Brain pericyte (primary cell): ENCODE measurements at regions not wholly inside any gene's neighbourhood (a gene's known extent, or its start where the extent isn't known, plus 50 kb on each side); places are given as distances from the start of the nearest gene placed in this dataset.

ENCODE experiments used
- DNase-seq: peaks from one replicate; pipeline ENCODE4 v3.0.0-alpha.2; 2012; ENCODE audit warnings: low read depth, low spot score

DNA sequence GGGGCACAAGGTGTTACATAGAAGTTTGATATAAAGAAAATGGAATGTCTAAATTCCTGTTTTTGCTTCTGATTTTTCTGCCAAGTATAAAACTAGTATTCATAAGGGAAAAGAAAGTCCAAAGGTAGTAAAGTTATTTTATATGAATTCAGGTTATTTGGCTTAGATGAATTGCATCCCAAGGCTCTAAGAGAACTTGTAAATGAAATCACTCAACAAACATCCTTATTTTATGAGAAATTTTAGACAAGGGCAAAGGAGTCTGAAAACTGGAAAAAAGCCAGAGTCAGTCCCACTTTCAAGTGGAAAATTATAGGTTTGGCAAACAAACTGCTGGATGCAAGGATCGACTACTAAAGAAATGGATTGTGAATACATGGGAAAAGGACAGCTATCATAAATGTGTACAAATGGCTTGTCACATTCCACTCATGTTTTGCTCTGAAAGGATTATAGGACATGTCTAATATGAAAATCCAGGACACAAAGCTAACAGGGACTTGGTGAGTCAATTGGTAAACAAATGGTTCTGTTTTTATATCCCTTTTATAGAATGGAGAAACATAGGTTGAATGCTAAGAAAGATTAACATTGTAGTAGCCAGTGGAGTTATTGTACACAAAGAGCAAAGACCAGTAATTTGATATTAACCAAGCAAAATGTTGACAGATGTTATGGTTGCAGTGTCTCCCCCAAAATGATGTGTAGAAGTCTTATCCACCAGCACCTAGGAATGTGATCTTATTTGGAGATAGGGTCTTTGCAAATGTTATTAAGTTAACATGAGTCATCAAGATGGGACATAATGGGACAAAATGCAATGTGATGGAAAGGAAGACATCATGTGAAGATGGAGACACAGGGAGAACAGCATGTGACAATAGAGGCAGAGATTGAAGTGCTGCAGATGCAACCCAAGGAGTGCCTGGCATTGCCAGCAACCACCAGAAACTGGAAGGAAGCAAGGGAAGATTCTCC, 495.7 kb downstream of the TLE1 start:
- DNase-seq = no peak

DNA sequence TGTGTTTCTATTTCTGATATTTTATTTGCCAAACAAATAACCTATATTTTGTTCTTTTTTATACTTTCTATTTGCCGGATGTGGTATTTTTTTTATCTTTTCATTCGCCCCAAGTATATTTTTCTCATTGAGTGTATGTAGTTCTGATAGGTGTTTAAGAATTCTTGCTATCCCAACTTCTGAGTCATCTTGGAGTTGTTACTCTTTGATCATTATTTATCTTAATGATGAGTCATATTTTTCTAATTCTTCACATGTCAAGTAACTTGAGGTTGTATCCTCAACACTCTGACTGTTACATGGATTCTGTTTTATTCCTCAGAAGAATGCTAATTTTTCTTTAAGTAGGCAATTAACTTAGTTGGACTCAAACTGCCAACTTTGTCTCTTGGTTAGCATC, 498.1 kb downstream of the TLE1 start:
- DNase-seq = no peak

DNA sequence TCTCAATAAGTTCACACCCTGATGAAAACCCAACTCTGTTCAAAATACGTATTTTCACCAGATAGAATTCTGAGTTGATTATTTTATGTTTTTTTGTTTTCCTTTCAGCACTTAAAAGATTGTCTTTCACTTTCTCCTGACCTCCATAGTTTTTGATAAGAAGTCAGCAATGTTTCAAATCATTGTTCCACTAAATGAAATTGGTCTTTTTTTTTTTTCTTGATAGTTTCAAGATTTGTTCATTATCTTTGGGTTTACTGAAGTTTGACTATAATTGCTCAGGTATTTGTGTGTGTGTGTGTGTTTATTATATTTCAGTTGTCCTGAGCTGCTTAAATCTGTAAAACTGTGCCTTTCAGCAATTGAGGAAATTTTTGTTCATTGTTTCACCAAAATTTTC, 498.7 kb downstream of the TLE1 start:
- DNase-seq = no peak

DNA sequence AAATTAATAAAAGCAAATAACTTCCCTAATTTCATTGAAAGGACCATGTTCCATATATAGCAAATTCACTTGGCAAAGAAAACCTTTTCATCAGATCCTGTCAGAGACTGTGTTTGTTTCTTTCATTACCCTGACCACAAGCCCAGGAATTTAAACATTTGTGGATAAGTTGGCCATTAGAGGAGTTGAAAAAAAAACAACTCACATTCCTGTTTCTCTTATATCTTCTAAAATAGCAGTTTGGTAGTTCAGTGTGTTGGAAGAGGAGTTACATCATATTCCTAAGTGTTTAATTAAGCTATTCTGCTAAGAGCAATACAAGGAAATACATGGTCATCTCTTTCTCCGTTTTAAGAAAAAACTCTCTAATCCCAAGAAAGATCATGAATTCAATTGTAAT, 505.6 kb downstream of the TLE1 start:
- DNase-seq = no peak

DNA sequence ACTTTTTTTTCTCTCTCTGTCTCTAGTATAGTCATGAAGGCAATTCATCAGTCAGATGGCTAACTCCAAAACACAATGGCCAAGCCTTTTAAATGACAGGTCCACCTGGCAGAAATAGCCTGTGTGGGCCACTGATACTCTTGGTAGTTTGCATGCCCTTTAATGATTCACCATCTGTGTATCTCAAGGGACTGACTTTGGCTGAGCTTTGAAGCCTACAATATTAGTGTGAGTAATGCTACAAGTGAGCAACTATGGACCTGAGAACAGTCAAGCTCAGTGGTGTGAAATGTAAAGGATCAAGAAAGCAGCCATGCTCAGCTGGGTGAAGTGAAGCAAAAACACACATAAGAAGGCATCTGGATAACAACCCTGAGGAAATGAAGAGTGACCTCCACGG, 506.9 kb downstream of the TLE1 start:
- peak; percentile 11 for DNase-seq

DNA sequence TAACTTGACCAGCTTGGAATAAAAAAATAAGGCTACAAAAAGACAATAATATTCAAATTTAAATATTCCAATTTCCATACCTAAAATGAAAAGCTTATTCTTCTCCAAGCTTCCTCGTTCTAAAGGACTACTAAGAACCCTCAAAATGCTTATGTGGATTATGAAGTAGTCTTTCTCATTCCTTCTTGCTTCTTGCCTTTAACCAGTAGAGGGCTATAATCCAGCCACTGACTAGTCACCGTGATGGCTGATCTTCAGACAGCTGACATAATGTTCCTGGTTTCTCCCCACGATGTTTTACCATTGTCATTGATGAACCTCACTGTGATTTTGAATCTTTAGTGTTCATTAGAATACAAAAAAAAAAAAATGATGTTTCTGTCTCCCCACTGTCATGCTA, 515.3 kb downstream of the TLE1 start:
- no peak for DNase-seq

DNA sequence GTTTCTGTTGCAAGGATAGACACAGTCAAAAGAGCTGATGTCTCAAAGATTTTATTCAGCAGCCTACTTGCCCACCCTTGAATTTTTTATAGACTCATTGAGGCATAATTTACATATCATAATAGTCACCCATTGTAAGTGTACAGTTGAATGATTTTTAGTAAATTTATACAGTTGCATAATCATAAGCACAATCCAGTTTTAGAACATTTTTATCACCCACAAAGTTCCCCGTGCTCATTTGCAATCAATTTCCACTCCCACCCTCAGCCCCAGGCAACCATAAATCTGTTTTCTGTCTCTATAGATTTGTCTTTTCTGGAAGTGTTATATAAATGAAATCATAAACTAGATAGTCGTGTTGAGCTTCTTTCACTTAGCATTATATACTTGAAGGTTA, 517.7 kb downstream of the TLE1 start:
- no peak for DNase-seq

DNA sequence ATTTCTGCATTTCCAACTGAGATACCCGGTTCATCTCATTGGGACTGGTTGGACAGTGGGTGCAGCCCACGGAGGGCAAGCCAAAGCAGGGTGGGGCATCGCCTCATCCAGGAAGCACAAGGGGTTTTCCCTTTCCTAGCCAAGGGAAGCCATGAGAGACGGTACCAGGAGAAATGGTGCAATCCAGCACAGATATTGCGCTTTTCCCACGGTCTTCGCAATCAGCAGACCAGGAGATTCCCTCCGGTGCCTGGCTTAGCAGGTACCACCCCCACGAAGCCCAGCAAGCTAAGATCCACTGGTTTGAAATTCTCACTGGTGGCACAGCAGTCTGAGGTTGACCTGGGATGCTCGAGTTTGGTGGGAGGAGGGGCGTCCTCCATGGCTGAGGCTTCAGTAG, 527.0 kb downstream of the TLE1 start:
- DNase-seq = no peak

DNA sequence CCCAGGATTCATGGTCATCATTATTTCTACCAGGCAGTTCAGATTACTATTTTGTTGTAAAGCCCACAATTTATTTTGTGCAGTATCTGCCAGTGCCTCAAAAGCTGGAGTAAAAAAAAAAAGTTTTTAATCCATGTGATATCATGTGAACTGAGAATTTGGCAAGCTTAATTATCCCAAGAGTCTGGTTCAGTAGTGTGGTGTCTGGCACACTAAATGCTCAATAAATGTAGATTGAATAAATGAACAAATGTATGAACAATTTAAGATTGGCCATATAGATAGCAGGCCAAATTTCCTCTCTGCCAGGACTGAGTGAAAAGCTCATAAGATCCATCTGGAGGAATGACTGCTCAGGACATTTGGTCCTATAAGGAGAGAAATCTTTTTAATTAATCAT, 533.0 kb downstream of the TLE1 start:
- DNase-seq = no peak

DNA sequence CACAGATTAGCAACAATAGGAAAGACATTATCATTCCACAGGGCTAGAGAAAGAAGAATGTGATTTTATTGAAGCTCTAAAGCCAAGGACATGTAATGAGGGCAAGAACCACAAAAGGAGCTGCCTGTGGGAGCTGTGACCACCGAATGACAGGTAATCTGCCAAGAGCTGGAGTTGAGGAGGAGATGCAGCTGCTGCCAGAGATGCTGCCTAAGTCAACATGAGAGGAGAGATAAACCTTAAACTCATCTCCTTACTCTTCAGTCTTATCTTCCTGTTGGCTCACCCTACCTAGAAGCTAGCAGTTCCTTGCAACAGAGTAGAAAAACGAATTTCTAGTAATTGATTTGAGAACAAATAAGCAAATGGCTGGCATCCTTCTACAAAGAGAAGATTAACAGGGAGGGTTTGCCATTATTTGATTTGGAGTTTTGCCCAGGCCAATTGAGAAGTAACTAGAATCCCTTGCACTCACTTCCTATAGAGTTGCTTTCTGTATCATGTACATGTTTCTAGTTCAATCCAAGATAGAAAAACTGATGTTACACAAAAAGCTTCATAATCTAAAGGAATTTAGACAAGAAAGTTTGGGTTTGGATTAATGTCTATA, 539.2 kb downstream of the TLE1 start:
- DNase-seq = no peak

DNA sequence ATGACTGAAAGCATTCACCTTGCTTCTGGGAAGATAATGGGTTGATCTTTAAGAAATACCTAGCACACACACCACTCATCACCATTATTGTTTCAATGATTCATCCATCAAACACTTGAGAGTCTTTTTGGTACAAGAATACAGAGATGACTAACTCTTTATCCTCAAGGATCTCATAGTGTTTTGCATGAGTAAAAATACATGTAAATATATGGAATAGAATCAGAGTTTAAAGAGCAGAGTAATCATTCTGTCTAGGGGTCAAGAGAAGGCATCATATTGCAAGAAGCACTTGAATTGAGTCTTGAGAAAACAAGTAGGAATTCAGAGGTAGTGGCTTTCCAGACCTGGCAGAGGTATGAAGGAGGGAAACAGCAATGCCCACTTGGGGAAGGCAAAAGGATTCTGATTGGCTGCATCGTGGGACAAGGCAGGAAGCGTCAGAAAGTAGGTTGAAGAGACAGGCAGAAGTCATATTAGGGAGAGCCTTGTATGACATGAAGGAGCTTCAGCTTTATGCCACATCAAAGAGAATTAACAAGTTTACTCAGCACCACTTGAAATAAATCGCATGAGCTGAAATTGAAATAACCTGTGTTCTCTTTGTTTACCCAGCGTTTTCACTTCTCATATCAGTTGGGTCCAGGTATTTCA, 542.5 kb downstream of the TLE1 start:
- no peak for DNase-seq

DNA sequence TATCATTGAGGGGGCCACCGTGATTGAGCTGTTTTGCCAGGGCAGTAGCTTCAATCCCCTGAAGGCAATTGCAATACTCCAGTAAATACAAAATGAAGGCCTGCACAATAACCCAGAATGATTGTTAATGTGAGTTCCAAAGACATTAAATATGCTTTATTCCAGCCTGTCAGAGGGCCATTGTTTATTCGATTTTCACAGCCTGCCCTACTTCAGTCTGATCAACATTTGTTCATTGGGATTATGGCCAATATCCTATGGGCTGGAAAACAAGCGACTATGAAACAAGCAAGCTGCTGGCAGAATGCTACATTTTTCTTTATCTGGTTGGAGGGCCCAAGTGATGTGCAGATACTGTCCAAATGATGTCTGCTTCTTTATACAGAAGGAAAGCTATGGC, 543.1 kb downstream of the TLE1 start:
- DNase-seq = no peak

DNA sequence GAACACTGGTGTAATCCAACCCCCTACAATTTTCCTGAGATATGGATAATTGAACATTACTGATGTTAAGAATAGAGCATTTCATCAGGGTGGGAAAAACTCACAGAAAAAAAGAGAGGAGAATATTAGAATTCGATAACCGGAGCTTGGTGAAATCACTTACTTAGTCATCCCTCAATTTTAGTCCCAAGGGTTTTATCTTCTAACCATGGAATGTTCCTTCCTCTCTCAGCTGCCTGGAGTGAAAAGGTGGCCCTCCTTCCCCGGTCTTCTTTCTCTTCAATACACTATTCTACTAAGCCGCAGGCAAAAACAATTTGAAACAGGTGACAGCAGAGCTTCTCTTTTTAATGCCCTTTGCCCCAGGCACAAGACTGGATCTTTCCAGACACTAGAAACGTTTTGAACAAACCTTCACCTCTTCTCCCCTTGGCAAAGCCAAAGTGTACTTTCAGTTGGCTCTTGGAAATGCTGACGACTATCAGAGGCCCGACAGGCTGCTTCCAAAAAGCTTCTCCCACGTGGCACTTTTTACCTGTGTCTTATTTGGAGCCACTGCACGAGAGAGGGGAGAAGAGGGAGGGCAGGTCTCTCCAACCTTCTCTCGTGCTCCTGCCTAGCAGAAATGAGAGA, 543.9 kb downstream of the TLE1 start:
- no peak for DNase-seq

DNA sequence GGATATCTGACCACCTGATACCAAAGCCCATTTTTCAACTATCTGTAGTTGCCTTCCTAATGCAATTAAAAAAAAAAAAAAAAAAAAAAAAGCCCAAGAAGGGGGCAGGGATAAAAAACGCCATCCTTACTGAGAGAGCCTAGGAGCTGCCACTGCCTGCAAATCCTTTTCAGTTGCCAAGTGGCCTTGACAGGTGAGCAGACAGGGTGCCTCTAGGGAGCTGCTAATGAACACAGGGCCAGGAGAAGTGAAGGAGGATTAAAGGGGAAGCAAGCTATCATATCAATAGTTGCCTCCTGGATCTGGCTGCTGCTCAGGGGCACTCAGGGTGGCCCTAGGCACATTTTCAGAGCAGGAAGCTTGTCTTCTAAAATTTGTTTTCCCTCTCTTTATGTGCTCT, 547.4 kb downstream of the TLE1 start:
- no peak for DNase-seq

DNA sequence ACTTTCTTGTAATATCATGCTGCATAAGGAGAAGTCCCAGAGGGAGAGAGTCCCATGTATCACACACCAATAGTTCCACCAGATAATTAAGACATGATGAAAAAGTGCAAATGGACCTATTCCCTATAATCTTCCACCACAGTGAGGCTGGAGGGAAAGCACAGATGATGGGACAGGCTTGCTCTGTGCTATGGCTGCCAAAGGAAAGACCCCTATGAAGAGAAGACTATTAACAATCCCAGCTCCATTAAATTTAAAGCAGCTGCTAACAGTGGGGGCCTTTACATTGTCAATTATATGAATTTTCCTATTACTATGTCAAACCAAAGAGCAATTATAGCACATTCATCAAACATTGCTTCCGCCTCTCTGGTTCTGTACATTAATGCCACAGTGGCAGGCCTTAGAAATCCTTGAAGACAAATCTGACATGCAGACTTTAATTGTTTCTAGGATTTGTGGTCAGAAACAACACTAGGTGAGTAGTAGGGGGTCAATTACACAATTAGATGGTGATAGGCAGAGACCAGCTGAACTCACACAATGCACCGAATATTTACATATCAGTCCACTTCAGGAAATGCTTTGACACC, 551.3 kb downstream of the TLE1 start:
- no peak for DNase-seq

DNA sequence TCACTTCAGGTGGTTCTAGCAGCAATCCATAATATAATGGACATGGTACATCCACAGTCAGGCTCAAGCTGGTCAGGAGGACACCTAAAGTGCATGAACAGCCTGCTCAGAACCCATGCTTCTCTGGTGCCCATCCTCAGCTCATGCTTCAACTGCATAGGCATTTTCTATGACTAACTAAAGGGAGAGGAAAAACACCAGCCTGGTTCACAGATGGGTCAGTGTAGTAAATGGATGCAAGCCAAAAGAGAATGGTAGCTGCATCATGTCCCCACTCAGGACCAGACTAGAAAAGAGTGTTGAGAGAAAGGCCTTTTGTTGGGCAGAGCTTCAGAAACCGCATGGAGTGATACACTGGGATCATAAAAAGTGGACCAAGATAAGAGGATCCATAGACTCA, 556.6 kb downstream of the TLE1 start:
- DNase-seq = no peak

DNA sequence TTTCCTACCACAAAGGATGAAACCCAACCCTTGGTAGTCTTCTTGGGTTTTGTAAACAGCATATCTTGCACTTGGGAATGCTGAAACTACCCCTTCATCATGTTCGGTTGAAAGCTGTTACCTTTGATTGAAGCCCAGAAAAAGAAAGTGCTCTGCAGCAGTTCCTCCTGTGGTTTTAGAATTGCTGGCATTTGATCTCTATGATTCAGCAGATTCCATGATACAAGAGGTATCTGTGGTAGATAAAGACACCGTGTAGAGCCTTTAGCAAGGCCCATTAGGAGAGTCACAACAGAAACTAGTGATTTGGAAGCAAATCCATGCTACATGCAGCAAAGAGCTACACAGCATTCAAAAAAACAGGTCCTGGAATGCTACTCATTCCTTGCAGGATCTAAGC, 557.0 kb downstream of the TLE1 start:
- DNase-seq = no peak

DNA sequence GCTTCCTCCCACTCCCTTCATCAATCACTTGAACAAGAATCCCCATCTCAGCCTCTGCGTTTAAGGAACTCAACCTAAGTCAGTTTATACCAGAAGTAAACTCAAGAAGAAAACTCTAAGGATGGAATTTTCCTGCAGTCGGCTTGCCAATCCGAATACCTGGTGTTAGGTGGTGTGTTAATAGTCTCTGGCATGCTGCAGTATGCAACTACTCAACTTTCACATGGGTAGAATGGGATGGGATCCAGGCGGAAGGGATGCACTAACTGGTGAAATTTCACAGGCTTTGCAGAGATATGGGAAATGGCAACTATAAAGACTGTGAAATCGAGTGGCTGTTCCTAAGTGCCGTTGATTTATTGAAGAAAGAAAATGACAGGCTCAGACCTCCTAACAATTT, 560.6 kb downstream of the TLE1 start:
- DNase-seq = no peak

DNA sequence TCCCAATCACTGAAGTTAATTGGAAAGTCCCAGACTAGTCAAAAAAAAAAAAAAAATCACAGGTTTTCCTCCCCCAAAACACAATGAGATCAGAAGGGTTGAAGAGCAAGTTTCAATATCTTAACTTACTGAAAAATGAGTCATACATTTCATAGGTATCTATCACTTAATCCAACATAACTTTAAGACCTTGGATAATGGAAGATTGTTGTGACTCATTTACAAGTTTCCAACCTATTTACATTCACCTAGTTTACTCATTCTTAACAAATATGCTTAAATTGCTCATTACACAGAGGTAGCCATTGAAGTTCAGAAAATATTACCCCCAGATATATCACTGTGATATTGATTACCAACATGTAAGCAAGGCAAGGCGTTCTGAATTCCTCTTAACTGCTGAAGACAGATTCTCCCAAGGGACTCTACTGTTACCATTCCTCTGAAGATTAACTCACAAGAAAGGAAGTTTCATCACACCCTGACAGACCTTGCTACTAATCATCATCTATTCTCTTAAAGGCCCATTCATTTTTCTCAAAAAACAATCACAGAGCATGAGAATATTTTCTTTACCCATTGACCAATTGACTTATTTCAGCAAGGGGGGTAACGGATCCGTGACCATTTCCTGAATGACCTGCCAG, 563.8 kb downstream of the TLE1 start:
- no peak for DNase-seq

DNA sequence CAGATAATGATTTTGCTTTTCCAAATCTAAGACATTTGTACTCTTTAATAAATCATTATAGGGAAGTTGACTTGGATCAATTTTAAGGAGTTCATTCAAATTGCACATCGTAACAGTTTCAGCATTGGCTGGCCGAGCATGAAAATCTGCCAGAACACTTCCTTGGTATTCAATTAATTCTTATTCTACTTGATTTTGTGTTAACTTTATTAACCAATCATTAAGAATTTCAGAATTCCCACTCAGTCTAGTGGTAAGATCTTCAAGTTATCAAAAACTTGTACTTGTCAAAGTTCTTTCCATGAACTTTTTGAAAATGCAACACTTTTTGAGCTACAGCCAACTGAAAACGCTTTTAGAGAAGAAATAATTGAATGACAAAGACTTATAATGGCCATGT, 565.8 kb downstream of the TLE1 start:
- DNase-seq = no peak

DNA sequence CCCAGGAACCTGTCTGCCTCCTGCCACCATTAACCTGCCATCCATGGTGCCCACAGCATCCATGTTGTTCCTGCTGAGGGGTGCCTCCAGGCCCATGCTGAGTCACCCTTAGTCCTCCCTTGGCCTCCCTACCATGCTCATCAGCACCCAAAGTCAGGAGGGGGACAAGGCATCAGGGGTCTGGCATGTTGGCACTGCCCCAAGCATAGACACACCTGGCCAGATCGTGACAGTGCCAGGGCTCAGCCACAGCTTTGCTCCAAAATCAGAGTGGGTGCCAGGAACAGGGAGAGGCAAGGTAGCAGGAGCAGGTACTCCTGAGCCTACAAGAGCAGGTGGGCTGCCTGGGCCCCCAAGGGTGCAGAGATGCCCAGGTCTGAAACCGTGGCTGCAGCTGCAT, 566.6 kb downstream of the TLE1 start:
- no peak for DNase-seq
